GM10248 (cell line): ENCODE measurements at regions not wholly inside any gene's neighbourhood (a gene's known extent, or its start where the extent isn't known, plus 50 kb on each side); places are given as distances from the start of the nearest gene placed in this dataset.

ENCODE experiments used
- CTCF ChIA-PET: fragments of 300-600 bp; sonication (Branson Sonifier 250); formaldehyde crosslinking; extraction: SDS; loops from one replicate; lab custom pipeline; 2021; ENCODE audit warnings: antibody characterized with exemption; lab: Yijun Ruan, JAX
- POLR2A ChIA-PET: fragments of 350-650 bp; sonication (Branson Sonifier 250); formaldehyde crosslinking; extraction: SDS; loops from one replicate; lab custom pipeline; 2020; ENCODE audit warnings: antibody characterized with exemption; lab: Yijun Ruan, JAX
- DNase-seq: peaks from one replicate; pipeline ENCODE4 v3.0.0; 2012; ENCODE audit errors: extremely low spot score
- CTCF ChIP-seq: IDR thresholded peaks from 2 replicates; pipeline ENCODE4 v1.5.1; 2012; ENCODE audit warnings: mild to moderate bottlenecking, low read depth; ENCODE audit errors: extremely low read depth, missing control alignments, control extremely low read depth

GRCh38 chr22:27022896-27023361, 365.5 kb downstream of the MIAT start:
- no peak for TF ChIP-seq CTCF
- CTCF ChIA-PET = no interaction called here
- DNase-seq = no peak
- POLR2A ChIA-PET = no interaction called here

- ChIA-PET POLR2A (no interaction called here), CTCF (no interaction called here)
- TF ChIP-seq CTCF = no peak
- no peak for DNase-seq
These were observed 366.2 kb downstream of the MIAT start for GRCh38 chr22:27023591-27023990.

GRCh38 chr22:27024982-27025381, 367.6 kb downstream of the MIAT start:
- ChIA-PET POLR2A (no interaction called here), CTCF (no interaction called here)
- no peak for TF ChIP-seq CTCF
- DNase-seq = no peak

GRCh38 chr22:27028093-27028492, 370.7 kb downstream of the MIAT start:
- DNase-seq = no peak
- CTCF ChIA-PET = no interaction called here
- POLR2A ChIA-PET = no interaction called here
- no peak for TF ChIP-seq CTCF

- ChIA-PET CTCF (no interaction called here), POLR2A (no interaction called here)
- DNase-seq = no peak
- no peak for TF ChIP-seq CTCF
These were observed 372.3 kb downstream of the MIAT start for GRCh38 chr22:27029584-27030130.

- DNase-seq = no peak
- POLR2A ChIA-PET = no interaction called here
- CTCF ChIA-PET = no interaction called here
- TF ChIP-seq CTCF = no peak
These were observed 374.8 kb downstream of the MIAT start for GRCh38 chr22:27032091-27032761.
